H9 (cell line): ENCODE measurements at regions not wholly inside any gene's neighbourhood (a gene's known extent, or its start where the extent isn't known, plus 50 kb on each side); places are given as distances from the start of the nearest gene placed in this dataset.

Experiments
- DNase-seq: peaks from one replicate; pipeline ENCODE4 v3.0.0-alpha.2; 2017
- H2AFZ ChIP-seq: one replicate; pipeline ENCODE4 v1.6.1; 2013; ENCODE audit warnings: mild to moderate bottlenecking, low read length, control low read depth, moderate library complexity
- H2AK5ac ChIP-seq: 2 replicates; pipeline ENCODE4 v1.6.1; 2013; ENCODE audit warnings: low read length, control low read depth, mixed read lengths; ENCODE audit not compliant: insufficient read length
- H2BK120ac ChIP-seq: one replicate; pipeline ENCODE4 v1.6.1; 2013; ENCODE audit warnings: low read depth, mild to moderate bottlenecking, low read length, control low read depth, inconsistent platforms; ENCODE audit not compliant: poor library complexity, severe bottlenecking
- H2BK12ac ChIP-seq: 2 replicates; pipeline ENCODE4 v1.6.1; 2013; ENCODE audit warnings: low read length, control low read depth, mixed read lengths, low read depth; ENCODE audit not compliant: insufficient read length
- H2BK15ac ChIP-seq: 2 replicates; pipeline ENCODE4 v1.6.1; 2013; ENCODE audit warnings: low read depth, low read length, control low read depth
- H2BK20ac ChIP-seq: one replicate; pipeline ENCODE4 v1.6.1; 2013; ENCODE audit warnings: low read depth, mild to moderate bottlenecking, low read length, control low read depth, inconsistent platforms; ENCODE audit not compliant: poor library complexity, severe bottlenecking
- H2BK5ac ChIP-seq: 2 replicates; pipeline ENCODE4 v1.6.1; 2013; ENCODE audit warnings: low read length, control low read depth, mixed read lengths; ENCODE audit not compliant: insufficient read length
- H3K14ac ChIP-seq: 2 replicates; pipeline ENCODE4 v1.6.1; 2013; ENCODE audit warnings: low read length, control low read depth; ENCODE audit not compliant: insufficient read depth
- H3K18ac ChIP-seq: 2 replicates; pipeline ENCODE4 v1.6.1; 2013; ENCODE audit warnings: low read depth, mild to moderate bottlenecking, mixed read lengths, low read length, control low read depth; ENCODE audit not compliant: insufficient read length
- H3K23ac ChIP-seq: 2 replicates; pipeline ENCODE4 v1.6.1; 2013; ENCODE audit warnings: low read length, control low read depth, mixed read lengths, low read depth; ENCODE audit not compliant: insufficient read length
- H3K23me2 ChIP-seq: 2 replicates; pipeline ENCODE4 v1.6.1; 2013; ENCODE audit warnings: low read depth, mild to moderate bottlenecking, mixed read lengths, low read length, control low read depth; ENCODE audit not compliant: insufficient read length, poor library complexity, severe bottlenecking
- H3K27ac ChIP-seq: 2 replicates; pipeline ENCODE4 v1.5.1; 2013; ENCODE audit warnings: low read length, control low read depth, mixed read lengths, low read depth; ENCODE audit not compliant: insufficient read length
- H3K27me3 ChIP-seq: 2 replicates; pipeline ENCODE4 v1.6.1; 2013; ENCODE audit warnings: low read length, control low read depth, inconsistent platforms; ENCODE audit not compliant: insufficient read depth
- H3K4ac ChIP-seq: 2 replicates; pipeline ENCODE4 v1.6.1; 2013; ENCODE audit warnings: low read depth, mild to moderate bottlenecking, control low read depth, inconsistent platforms, low read length, moderate library complexity
- H3K4me1 ChIP-seq: 2 replicates; pipeline ENCODE4 v1.6.1; 2013; ENCODE audit warnings: low read length, control low read depth, inconsistent platforms; ENCODE audit not compliant: insufficient read depth
- H3K4me2 ChIP-seq: 2 replicates; pipeline ENCODE4 v1.6.1; 2013; ENCODE audit warnings: low read length, control low read depth, mixed read lengths; ENCODE audit not compliant: insufficient read length, insufficient read depth
- H3K56ac ChIP-seq: 2 replicates; pipeline ENCODE4 v1.6.1; 2013; ENCODE audit warnings: low read depth, mild to moderate bottlenecking, mixed read lengths, low read length, control low read depth; ENCODE audit not compliant: insufficient read length
- H3K79me1 ChIP-seq: 2 replicates; pipeline ENCODE4 v1.6.1; 2013; ENCODE audit warnings: low read depth, mild to moderate bottlenecking, moderate library complexity, low read length, control low read depth, inconsistent platforms; ENCODE audit not compliant: insufficient read depth, poor library complexity, severe bottlenecking
- H3K79me2 ChIP-seq: 2 replicates; pipeline ENCODE4 v1.6.1; 2013; ENCODE audit warnings: low read length, control low read depth, inconsistent platforms; ENCODE audit not compliant: insufficient read depth
- H3K9ac ChIP-seq: 2 replicates; pipeline ENCODE4 v1.6.1; 2013; ENCODE audit warnings: low read length, control low read depth, mixed read lengths; ENCODE audit not compliant: insufficient read length; ENCODE audit errors: extremely low read depth
- H3K9me3 ChIP-seq: one replicate; pipeline ENCODE4 v1.6.1; 2013; ENCODE audit warnings: low read depth, low read length, inconsistent platforms; ENCODE audit not compliant: control insufficient read depth
- H3T11ph ChIP-seq: one replicate; pipeline ENCODE4 v1.6.1; 2013; ENCODE audit warnings: mild to moderate bottlenecking, low read length, control low read depth, inconsistent platforms
- H4K20me1 ChIP-seq: one replicate; pipeline ENCODE4 v1.6.1; 2013; ENCODE audit not compliant: control insufficient read depth, insufficient read length, insufficient read depth
- H4K5ac ChIP-seq: 2 replicates; pipeline ENCODE4 v1.6.1; 2013; ENCODE audit warnings: low read depth, mild to moderate bottlenecking, mixed read lengths, low read length, control low read depth; ENCODE audit not compliant: insufficient read length
- H4K8ac ChIP-seq: replicated peaks from 2 replicates; pipeline ENCODE4 v1.6.1; 2013; ENCODE audit warnings: low read length, control low read depth, mixed read lengths, low read depth; ENCODE audit not compliant: insufficient read length
- H4K91ac ChIP-seq: 2 replicates; pipeline ENCODE4 v1.6.1; 2013; ENCODE audit warnings: low read depth, mild to moderate bottlenecking, moderate library complexity, mixed read lengths, low read length, control low read depth; ENCODE audit not compliant: insufficient read length
- H3K27ac Mint-ChIP-seq, 3 experiments: 2 replicates in 2 of 3; 3 replicates in 1 of 3; pipeline ENCODE4 v1.8.0; 2020 to 2021; ENCODE audit warnings: mixed read lengths in 3 of 3, mild to moderate bottlenecking in 1 of 3, moderate library complexity in 1 of 3
- H3K27me3 Mint-ChIP-seq: 2 replicates; pipeline ENCODE4 v1.8.0; 2021; ENCODE audit warnings: low read depth, mild to moderate bottlenecking, moderate library complexity, mixed read lengths
- H3K36me3 Mint-ChIP-seq, 3 experiments: 2 replicates in 2 of 3; 3 replicates in 1 of 3; pipeline ENCODE4 v1.8.0; 2020 to 2021; ENCODE audit warnings: low read depth in 3 of 3, mixed read lengths in 3 of 3; ENCODE audit not compliant: insufficient read depth in 1 of 3
- H3K4me1 Mint-ChIP-seq, 2 experiments: 2 replicates each; pipeline ENCODE4 v1.8.0; 2020; ENCODE audit warnings: mixed read lengths in 2 of 2
- H3K4me3 Mint-ChIP-seq, 2 experiments: 2 replicates in 1 of 2; 3 replicates in 1 of 2; pipeline ENCODE4 v1.8.0; 2020 to 2021; ENCODE audit warnings: mild to moderate bottlenecking in 2 of 2, mixed read lengths in 2 of 2, moderate library complexity in 1 of 2
- H3K9me3 Mint-ChIP-seq, 2 experiments: 2 replicates in 1 of 2; 3 replicates in 1 of 2; pipeline ENCODE4 v1.8.0; 2020; ENCODE audit warnings: mild to moderate bottlenecking in 2 of 2, mixed read lengths in 2 of 2, moderate library complexity in 1 of 2
- WGBS: extraction: QIAGEN DNeasy Blood & Tissue Kit; methylation state at CpG from one replicate; pipeline ENCODE4 v1.1.7; 2013; ENCODE audit warnings: missing lambda C conversion rate, low lambda C conversion rate, mixed read lengths; ENCODE audit not compliant: insufficient read length; ENCODE audit errors: extremely low coverage; 5-methylcytosine and 5-hydroxymethylcytosine counted together
- TF ChIP-seq, protein P1 (sequence below): fragments of 200-600 bp; sonication (generic); conservative IDR thresholded peaks from 3 replicates; pipeline ENCODE4 v1.8.0; 2021; ENCODE audit warnings: antibody characterized with exemption, mild to moderate bottlenecking

DNA sequence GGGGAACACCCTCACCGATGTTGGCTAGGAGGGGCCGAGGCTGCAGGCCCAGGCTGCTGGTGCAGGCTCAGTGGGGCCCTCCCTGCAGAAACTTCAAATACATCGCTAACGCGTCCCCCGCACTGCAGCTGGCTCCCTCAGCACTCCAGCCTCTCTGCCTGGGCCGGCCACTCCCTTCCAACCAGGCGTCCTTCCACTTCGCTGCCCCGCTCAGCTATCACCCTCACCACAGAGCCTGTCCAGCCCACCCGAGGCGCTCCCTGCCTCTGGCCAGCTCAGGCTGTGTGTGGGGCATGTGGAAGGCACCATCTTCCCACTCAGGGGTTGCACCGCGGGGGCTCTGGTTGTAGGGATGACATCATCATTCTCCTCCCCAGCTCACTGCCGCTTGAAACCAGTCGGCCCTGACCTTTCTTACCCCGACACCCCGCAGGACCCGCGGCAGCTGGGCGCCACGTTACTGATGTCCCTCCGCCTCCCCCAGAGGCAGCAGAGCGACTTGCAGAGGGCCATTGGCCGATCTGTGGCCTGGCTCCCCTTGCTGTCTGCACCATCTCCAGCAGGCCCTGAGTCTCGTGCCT, 199.9 kb upstream of the RTL1 start:
- Mint-ChIP-seq H3K4me3 (no peak overlapping the region), H3K9me3 (peaks cover 14 to 16% of the 10 kb centered on the region in 2 experiments), H3K27me3 (no peaks in the 10 kb centered on the region; the same call in 1 of the 2 replicates), H3K27ac (peak overlapping the region in 2 of 3 experiments; percentile 55 to 75; a peak in 2 of 7 replicates), H3K36me3 (peaks cover 4 to 15% (median 9%) of the 10 kb centered on the region in 3 experiments; a peak in 6 of 7 replicates), H3K4me1 (peaks cover 4 to 14% of the 10 kb centered on the region in 2 experiments; a peak in 3 of 4 replicates)
- H3K18ac ChIP-seq = no peak overlapping the region
- no peaks in the 10 kb centered on the region for H3K79me2 ChIP-seq
- H3K9ac ChIP-seq = no peak overlapping the region
- H3K27me3 ChIP-seq = no peaks in the 10 kb centered on the region
- no peak overlapping the region for H2BK15ac ChIP-seq
- H2BK5ac ChIP-seq = no peak overlapping the region
- no peak overlapping the region for H3K27ac ChIP-seq
- no peak overlapping the region for H3K4me2 ChIP-seq
- H3K79me1 ChIP-seq = no peaks in the 10 kb centered on the region
- no peak overlapping the region for H4K8ac ChIP-seq
- H2BK12ac ChIP-seq = no peak overlapping the region
- H4K91ac ChIP-seq = no peak overlapping the region
- no peak for DNase-seq
- no peaks in the 10 kb centered on the region for H3K4me1 ChIP-seq
- H2AK5ac ChIP-seq = no peak overlapping the region
- H3K14ac ChIP-seq = no peak overlapping the region
- no peak overlapping the region for H3K56ac ChIP-seq
- no CpG with 5 or more reads among the region's 26 CpGs for WGBS
- no peak overlapping the region for H2AFZ ChIP-seq
- no peak overlapping the region for H3K23ac ChIP-seq
- H3K4ac ChIP-seq = no peak overlapping the region
- no peaks in the 10 kb centered on the region for H4K20me1 ChIP-seq
- TF ChIP-seq, protein P1, sequence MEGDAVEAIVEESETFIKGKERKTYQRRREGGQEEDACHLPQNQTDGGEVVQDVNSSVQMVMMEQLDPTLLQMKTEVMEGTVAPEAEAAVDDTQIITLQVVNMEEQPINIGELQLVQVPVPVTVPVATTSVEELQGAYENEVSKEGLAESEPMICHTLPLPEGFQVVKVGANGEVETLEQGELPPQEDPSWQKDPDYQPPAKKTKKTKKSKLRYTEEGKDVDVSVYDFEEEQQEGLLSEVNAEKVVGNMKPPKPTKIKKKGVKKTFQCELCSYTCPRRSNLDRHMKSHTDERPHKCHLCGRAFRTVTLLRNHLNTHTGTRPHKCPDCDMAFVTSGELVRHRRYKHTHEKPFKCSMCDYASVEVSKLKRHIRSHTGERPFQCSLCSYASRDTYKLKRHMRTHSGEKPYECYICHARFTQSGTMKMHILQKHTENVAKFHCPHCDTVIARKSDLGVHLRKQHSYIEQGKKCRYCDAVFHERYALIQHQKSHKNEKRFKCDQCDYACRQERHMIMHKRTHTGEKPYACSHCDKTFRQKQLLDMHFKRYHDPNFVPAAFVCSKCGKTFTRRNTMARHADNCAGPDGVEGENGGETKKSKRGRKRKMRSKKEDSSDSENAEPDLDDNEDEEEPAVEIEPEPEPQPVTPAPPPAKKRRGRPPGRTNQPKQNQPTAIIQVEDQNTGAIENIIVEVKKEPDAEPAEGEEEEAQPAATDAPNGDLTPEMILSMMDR = no peak
- H4K5ac ChIP-seq = no peak overlapping the region
- no peak overlapping the region for H2BK120ac ChIP-seq
- H3K23me2 ChIP-seq = no peaks in the 10 kb centered on the region
- no peak overlapping the region for H3T11ph ChIP-seq
- H2BK20ac ChIP-seq = no peak overlapping the region
- no peaks in the 10 kb centered on the region for H3K9me3 ChIP-seq
